Liver (tissue), 3 donors: ENCODE measurements at regions not wholly inside any gene's neighbourhood (a gene's known extent, or its start where the extent isn't known, plus 50 kb on each side); places are given as distances from the start of the nearest gene placed in this dataset.

Experiments
- RXRA ChIP-seq, 2 donors: IDR thresholded peaks; 2 replicates each; pipeline ENCODE4 v1.6.1; 2017 to 2018; ENCODE audit warnings: antibody characterized with exemption in 2 of 2, mild to moderate bottlenecking in 1 of 2
- TAF1 ChIP-seq: conservative IDR thresholded peaks from 2 replicates; pipeline ENCODE4 v1.6.1; 2016; ENCODE audit warnings: antibody characterized with exemption, mild to moderate bottlenecking
- TF ChIP-seq, protein P1 (sequence below): fragments of 150-350 bp; IDR thresholded peaks from 2 replicates; pipeline ENCODE4 v1.5.1; 2017; ENCODE audit warnings: improper control_type of control experiment, low read depth, low read length; ENCODE audit not compliant: missing input control
- donor health status: healthy.
- donor health status: healthy.

DNA sequence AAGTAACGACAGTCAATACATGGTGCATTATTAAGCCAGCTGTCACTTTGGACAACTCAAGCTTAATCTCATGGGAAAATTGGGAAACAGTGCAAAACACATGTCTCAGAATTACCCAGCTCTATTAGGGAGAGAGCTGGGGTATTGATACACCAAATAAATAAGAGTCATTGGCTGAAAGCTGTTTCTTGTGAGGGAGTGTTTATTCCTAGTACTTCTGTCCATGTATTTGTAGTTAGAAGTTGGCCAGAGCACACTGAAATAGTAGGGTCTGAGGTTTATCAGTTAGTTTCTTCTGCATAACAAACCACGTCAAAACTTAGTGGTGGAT is 192.0 kb upstream of the RALGAPA2 start:
- TF ChIP-seq, protein P1, sequence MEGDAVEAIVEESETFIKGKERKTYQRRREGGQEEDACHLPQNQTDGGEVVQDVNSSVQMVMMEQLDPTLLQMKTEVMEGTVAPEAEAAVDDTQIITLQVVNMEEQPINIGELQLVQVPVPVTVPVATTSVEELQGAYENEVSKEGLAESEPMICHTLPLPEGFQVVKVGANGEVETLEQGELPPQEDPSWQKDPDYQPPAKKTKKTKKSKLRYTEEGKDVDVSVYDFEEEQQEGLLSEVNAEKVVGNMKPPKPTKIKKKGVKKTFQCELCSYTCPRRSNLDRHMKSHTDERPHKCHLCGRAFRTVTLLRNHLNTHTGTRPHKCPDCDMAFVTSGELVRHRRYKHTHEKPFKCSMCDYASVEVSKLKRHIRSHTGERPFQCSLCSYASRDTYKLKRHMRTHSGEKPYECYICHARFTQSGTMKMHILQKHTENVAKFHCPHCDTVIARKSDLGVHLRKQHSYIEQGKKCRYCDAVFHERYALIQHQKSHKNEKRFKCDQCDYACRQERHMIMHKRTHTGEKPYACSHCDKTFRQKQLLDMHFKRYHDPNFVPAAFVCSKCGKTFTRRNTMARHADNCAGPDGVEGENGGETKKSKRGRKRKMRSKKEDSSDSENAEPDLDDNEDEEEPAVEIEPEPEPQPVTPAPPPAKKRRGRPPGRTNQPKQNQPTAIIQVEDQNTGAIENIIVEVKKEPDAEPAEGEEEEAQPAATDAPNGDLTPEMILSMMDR = no peak
- TF ChIP-seq TAF1 (no peak), RXRA (IDR thresholded peaks at IDR 0.05) (no peak)
